ENCODE measurements at regions not wholly inside any gene's neighbourhood (a gene's known extent, or its start where the extent isn't known, plus 50 kb on each side); places are given as distances from the start of the nearest gene placed in this dataset.

GRCh38 chr10:94094540-94094939, 100.8 kb downstream of the PLCE1 start:
- TF ChIP-seq CTCF (IDR thresholded peaks at IDR 0.05; ENCODE audit: low read depth, low read length): no peak
- DNase-seq (ENCODE audit: low read depth in 2 of 2): no peak

GRCh38 chr10:94097656-94098055, 103.9 kb downstream of the PLCE1 start:
- H3K4me3 ChIP-seq (replicated peaks in 1 of 2; ENCODE audit: low read depth in 2 of 2, low read length in 2 of 2): no peak overlapping the region
- TF ChIP-seq CTCF (IDR thresholded peaks at IDR 0.05; ENCODE audit: low read depth, low read length): no peak
- DNase-seq (ENCODE audit: low read depth in 2 of 2): peak in 1 of 2 donors; percentile 39

More at GRCh38 chr10:94094540-94094939, 100.8 kb downstream of the PLCE1 start:
- H3K4me3 ChIP-seq (replicated peaks in 1 of 2; ENCODE audit: low read depth in 2 of 2, low read length in 2 of 2): no peak overlapping the region

GRCh38 chr10:94098896-94099295, 105.2 kb downstream of the PLCE1 start:
- no peak for TF ChIP-seq CTCF (IDR thresholded peaks at IDR 0.05; ENCODE audit: low read depth, low read length)
- no peak overlapping the region for H3K4me3 ChIP-seq (replicated peaks in 1 of 2; ENCODE audit: low read depth in 2 of 2, low read length in 2 of 2)
- DNase-seq (ENCODE audit: low read depth in 2 of 2): peak in 1 of 2 donors; percentile 56

GRCh38 chr10:94101894-94102293, 108.2 kb downstream of the PLCE1 start:
- TF ChIP-seq CTCF (IDR thresholded peaks at IDR 0.05; ENCODE audit: low read depth, low read length): no peak
- DNase-seq (ENCODE audit: low read depth in 2 of 2): no peak
- no peak overlapping the region for H3K4me3 ChIP-seq (replicated peaks in 1 of 2; ENCODE audit: low read depth in 2 of 2, low read length in 2 of 2)

GRCh38 chr10:94102436-94102835, 108.7 kb downstream of the PLCE1 start:
- H3K4me3 ChIP-seq (replicated peaks in 1 of 2; ENCODE audit: low read depth in 2 of 2, low read length in 2 of 2): no peak overlapping the region
- no peak for DNase-seq (ENCODE audit: low read depth in 2 of 2)
- TF ChIP-seq CTCF (IDR thresholded peaks at IDR 0.05; ENCODE audit: low read depth, low read length): no peak

- no peak overlapping the region for H3K4me3 ChIP-seq (replicated peaks in 1 of 2; ENCODE audit: low read depth in 2 of 2, low read length in 2 of 2)
- TF ChIP-seq CTCF (IDR thresholded peaks at IDR 0.05; ENCODE audit: low read depth, low read length): no peak
- DNase-seq (ENCODE audit: low read depth in 2 of 2): no peak
Observed at GRCh38 chr10:94103192-94103591, 109.5 kb downstream of the PLCE1 start.

- peak; percentile 67 to 69 for DNase-seq (ENCODE audit: low read depth in 2 of 2)
Observed at GRCh38 chr10:94103801-94104221, 110.1 kb downstream of the PLCE1 start.

More at GRCh38 chr10:94103801-94104221, 110.1 kb downstream of the PLCE1 start:
- TF ChIP-seq CTCF (IDR thresholded peaks at IDR 0.05; ENCODE audit: low read depth, low read length): no peak
- H3K4me3 ChIP-seq (replicated peaks in 1 of 2; ENCODE audit: low read depth in 2 of 2, low read length in 2 of 2): no peak overlapping the region
